ENCODE measurements at regions not wholly inside any gene's neighbourhood (a gene's known extent, or its start where the extent isn't known, plus 50 kb on each side); places are given as distances from the start of the nearest gene placed in this dataset.

GRCh38 chr11:97742717-97743116, 1278.0 kb upstream of the CNTN5 start:
- Mint-ChIP-seq H3K9me3 (peaks cover 16 to 18% of the 10 kb centered on the region in 2 experiments; a peak in 4 of 5 replicates), H3K36me3 (ENCODE audit: insufficient read depth in 1 of 3, low read depth in 3 of 3) (peaks cover 7 to 31% (median 20%) of the 10 kb centered on the region in 3 experiments), H3K27ac (peak overlapping the region in 1 of 3 experiments; percentile 77; a peak in 2 of 7 replicates), H3K27me3 (ENCODE audit: low read depth) (no peaks in the 10 kb centered on the region), H3K4me3 (no peak overlapping the region), H3K4me1 (no peaks in the 10 kb centered on the region)
- no peaks in the 10 kb centered on the region for H3K9me3 ChIP-seq (ENCODE audit: control insufficient read depth, low read depth, low read length)
- H2BK12ac ChIP-seq (ENCODE audit: insufficient read length, low read depth, low read length) = no peak overlapping the region
- no peaks in the 10 kb centered on the region for H3K27me3 ChIP-seq (ENCODE audit: insufficient read depth, low read length)
- H4K5ac ChIP-seq (ENCODE audit: insufficient read length, low read depth, low read length) = no peak overlapping the region
- no peaks in the 10 kb centered on the region for H3K79me2 ChIP-seq (ENCODE audit: insufficient read depth, low read length)
- H3K23me2 ChIP-seq (ENCODE audit: insufficient read length, low read depth, low read length, poor library complexity, severe bottlenecking) = no peaks in the 10 kb centered on the region
- TF ChIP-seq CTCF (conservative IDR thresholded peaks at IDR 0.05) = no peak
- no peak overlapping the region for H3K14ac ChIP-seq (ENCODE audit: insufficient read depth, low read length)
- H4K91ac ChIP-seq (ENCODE audit: insufficient read length, low read depth, low read length) = no peak overlapping the region
- H2BK120ac ChIP-seq (ENCODE audit: low read depth, low read length, poor library complexity, severe bottlenecking) = no peak overlapping the region
- H3K23ac ChIP-seq (ENCODE audit: insufficient read length, low read depth, low read length) = no peak overlapping the region
- H2BK20ac ChIP-seq (ENCODE audit: low read depth, low read length, poor library complexity, severe bottlenecking) = no peak overlapping the region
- no peak overlapping the region for H3T11ph ChIP-seq (ENCODE audit: low read length)
- no peaks in the 10 kb centered on the region for H3K79me1 ChIP-seq (ENCODE audit: insufficient read depth, low read depth, low read length, poor library complexity, severe bottlenecking)
- H2BK15ac ChIP-seq (ENCODE audit: low read depth, low read length) = no peak overlapping the region
- no CpG with 5 or more reads among the region's 3 CpGs for WGBS (ENCODE audit: extremely low coverage, insufficient read length, low lambda C conversion rate)
- no peak overlapping the region for H2AFZ ChIP-seq (ENCODE audit: low read length)
- no peak overlapping the region for H3K18ac ChIP-seq (ENCODE audit: insufficient read length, low read depth, low read length)
- no peak overlapping the region for H4K8ac ChIP-seq (replicated peaks; ENCODE audit: insufficient read length, low read depth, low read length)
- H3K9ac ChIP-seq (ENCODE audit: extremely low read depth, insufficient read length, low read length) = no peak overlapping the region
- H3K4ac ChIP-seq (ENCODE audit: low read depth, low read length) = no peak overlapping the region
- DNase-seq = no peak
- no peak overlapping the region for H3K4me2 ChIP-seq (ENCODE audit: insufficient read depth, insufficient read length, low read length)
- no peak overlapping the region for H2BK5ac ChIP-seq (ENCODE audit: insufficient read length, low read length)
- no peak overlapping the region for H3K27ac ChIP-seq (ENCODE audit: insufficient read length, low read depth, low read length)
- H2AK5ac ChIP-seq (ENCODE audit: insufficient read length, low read length) = no peak overlapping the region
- H3K56ac ChIP-seq (ENCODE audit: insufficient read length, low read depth, low read length) = no peak overlapping the region
- H3K4me1 ChIP-seq (ENCODE audit: insufficient read depth, low read length) = no peaks in the 10 kb centered on the region
- no peaks in the 10 kb centered on the region for H4K20me1 ChIP-seq (ENCODE audit: control insufficient read depth, insufficient read depth, insufficient read length)
